GM21825 (cell line): ENCODE measurements at regions not wholly inside any gene's neighbourhood (a gene's known extent, or its start where the extent isn't known, plus 50 kb on each side); places are given as distances from the start of the nearest gene placed in this dataset.

Experiments
- ATAC-seq: cut with Tn5 transposase; IDR thresholded peaks from one replicate; pipeline ENCODE4 v1.9.1; 2021; ENCODE audit warnings: mild to moderate bottlenecking, moderate library complexity; ENCODE audit not compliant: unreplicated experiment

- ATAC-seq = no peak
These were observed 1106.5 kb upstream of the AUTS2 start for GRCh38 chr7:68491523-68492358.

GRCh38 chr7:68492359-68492690 is 1106.0 kb upstream of the AUTS2 start:
- no peak for ATAC-seq

GRCh38 chr7:68503400-68503799 is 1094.9 kb upstream of the AUTS2 start:
- ATAC-seq = no peak

- ATAC-seq = no peak
These were observed 1093.6 kb upstream of the AUTS2 start for GRCh38 chr7:68504716-68505115.

GRCh38 chr7:68505721-68506120 is 1092.6 kb upstream of the AUTS2 start:
- ATAC-seq = no peak

GRCh38 chr7:68507668-68508067 is 1090.6 kb upstream of the AUTS2 start:
- ATAC-seq = no peak

GRCh38 chr7:68509054-68509453 is 1089.2 kb upstream of the AUTS2 start:
- no peak for ATAC-seq

GRCh38 chr7:68509603-68510002 is 1088.7 kb upstream of the AUTS2 start:
- no peak for ATAC-seq

- ATAC-seq = no peak
These were observed 1087.0 kb upstream of the AUTS2 start for GRCh38 chr7:68511281-68511680.

GRCh38 chr7:68512466-68512865 is 1085.8 kb upstream of the AUTS2 start:
- no peak for ATAC-seq

- ATAC-seq = no peak
These were observed 1080.2 kb upstream of the AUTS2 start for GRCh38 chr7:68518060-68518459.

- no peak for ATAC-seq
These were observed 1074.1 kb upstream of the AUTS2 start for GRCh38 chr7:68524126-68524525.

- no peak for ATAC-seq
These were observed 1069.1 kb upstream of the AUTS2 start for GRCh38 chr7:68529221-68529620.

GRCh38 chr7:68535266-68535665 is 1063.0 kb upstream of the AUTS2 start:
- no peak for ATAC-seq

GRCh38 chr7:68537051-68537773 is 1061.1 kb upstream of the AUTS2 start:
- no peak for ATAC-seq

- no peak for ATAC-seq
These were observed 1060.6 kb upstream of the AUTS2 start for GRCh38 chr7:68537774-68538071.

- no peak for ATAC-seq
These were observed 1055.4 kb upstream of the AUTS2 start for GRCh38 chr7:68542831-68543230.

- no peak for ATAC-seq
These were observed 1053.4 kb upstream of the AUTS2 start for GRCh38 chr7:68544851-68545250.

GRCh38 chr7:68547181-68547580 is 1051.1 kb upstream of the AUTS2 start:
- no peak for ATAC-seq

GRCh38 chr7:68547799-68548198 is 1050.5 kb upstream of the AUTS2 start:
- no peak for ATAC-seq

- no peak for ATAC-seq
These were observed 1048.2 kb upstream of the AUTS2 start for GRCh38 chr7:68550027-68550426.

- ATAC-seq = no peak
These were observed 1047.6 kb upstream of the AUTS2 start for GRCh38 chr7:68550635-68551034.

GRCh38 chr7:68556537-68556936 is 1041.7 kb upstream of the AUTS2 start:
- ATAC-seq = no peak
